ENCODE measurements at regions not wholly inside any gene's neighbourhood (a gene's known extent, or its start where the extent isn't known, plus 50 kb on each side); places are given as distances from the start of the nearest gene placed in this dataset.

GRCh38 chr3:152703245-152703890 is 131.6 kb upstream of the P2RY1 start:
- no peak overlapping the region for H3K4me2 ChIP-seq (ENCODE audit: low read length)
- no peak for ATAC-seq
- no peaks in the 10 kb centered on the region for H3K9me3 ChIP-seq (ENCODE audit: control insufficient read depth in 1 of 2, insufficient read depth in 1 of 2, low read depth in 1 of 2, low read length in 2 of 2)
- H3K4me1 ChIP-seq (ENCODE audit: control insufficient read depth in 1 of 2, insufficient read depth in 2 of 2, low read length in 2 of 2) = no peaks in the 10 kb centered on the region
- DNase-seq (ENCODE audit: low read depth, low spot score) = no peak
- no peaks in the 10 kb centered on the region for H3K9me2 ChIP-seq (ENCODE audit: insufficient read depth)
- H4K20me1 ChIP-seq (ENCODE audit: insufficient read depth) = no peaks in the 10 kb centered on the region
- no peak overlapping the region for H3K9ac ChIP-seq (ENCODE audit: low read length)
- H3K27me3 ChIP-seq (ENCODE audit: insufficient read depth, low read length) = no peaks in the 10 kb centered on the region
- H3K36me3 ChIP-seq (ENCODE audit: control insufficient read depth in 1 of 2, insufficient read depth in 2 of 2, low read length in 2 of 2) = no peaks in the 10 kb centered on the region
- ChIA-PET RAD21 (ENCODE audit: low non-redundant PET in 1 of 2, low total read pairs in 2 of 2, uncharacterized antibody in 2 of 2, unreplicated experiment in 2 of 2) (no interaction called here), CTCF (no interaction called here), POLR2A (no interaction called here)
- H3K4me3 ChIP-seq (replicated peaks in 1 of 2; ENCODE audit: low read depth in 1 of 2, low read length in 2 of 2) = no peak overlapping the region
- TF ChIP-seq ATF3 (IDR thresholded peaks at IDR 0.05) = no peak
- TF ChIP-seq JUND (IDR thresholded peaks at IDR 0.05) = no peak
- TF ChIP-seq CEBPB (IDR thresholded peaks at IDR 0.05; ENCODE audit: low read depth) = no peak
- no peak for TF ChIP-seq RAD21 (IDR thresholded peaks at IDR 0.05; ENCODE audit: low read depth)
- no peak for TF ChIP-seq POLR2AphosphoS5 (IDR thresholded peaks at IDR 0.05; ENCODE audit: low read depth, low read length)
- no peak overlapping the region for H2AFZ ChIP-seq (ENCODE audit: low read depth, low read length, poor library complexity, severe bottlenecking)
- no TSS peak for BruUV-seq (replicated peaks)
- no peaks in the 10 kb centered on the region for H3K79me2 ChIP-seq (ENCODE audit: insufficient read depth, low read length)
- H3K27ac ChIP-seq (ENCODE audit: low read depth, low read length) = no peak overlapping the region
- intact Hi-C loops (cut with micrococcal nuclease) = no loop called here

- Histone ChIP-seq H3K9ac (ENCODE audit: low read length) (no peak overlapping the region), H3K9me2 (ENCODE audit: insufficient read depth) (no peaks in the 10 kb centered on the region), H3K36me3 (ENCODE audit: control insufficient read depth in 1 of 2, insufficient read depth in 2 of 2, low read length in 2 of 2) (no peaks in the 10 kb centered on the region), H3K27me3 (ENCODE audit: insufficient read depth, low read length) (no peaks in the 10 kb centered on the region), H3K9me3 (ENCODE audit: control insufficient read depth in 1 of 2, insufficient read depth in 1 of 2, low read depth in 1 of 2, low read length in 2 of 2) (no peaks in the 10 kb centered on the region), H3K79me2 (ENCODE audit: insufficient read depth, low read length) (no peaks in the 10 kb centered on the region), H3K4me1 (ENCODE audit: control insufficient read depth in 1 of 2, insufficient read depth in 2 of 2, low read length in 2 of 2) (no peaks in the 10 kb centered on the region), H4K20me1 (ENCODE audit: insufficient read depth) (no peaks in the 10 kb centered on the region), H3K27ac (ENCODE audit: low read depth, low read length) (no peak overlapping the region), H3K4me2 (ENCODE audit: low read length) (no peak overlapping the region), H2AFZ (ENCODE audit: low read depth, low read length, poor library complexity, severe bottlenecking) (no peak overlapping the region), H3K4me3 (replicated peaks in 1 of 2; ENCODE audit: low read depth in 1 of 2, low read length in 2 of 2) (no peak overlapping the region)
- BruUV-seq (replicated peaks) = no TSS peak
- DNase-seq (ENCODE audit: low read depth, low spot score) (no peak), ATAC-seq (no peak)
- POLR2A ChIA-PET = no interaction called here
- CTCF ChIA-PET = no interaction called here
- RAD21 ChIA-PET (ENCODE audit: low non-redundant PET in 1 of 2, low total read pairs in 2 of 2, uncharacterized antibody in 2 of 2, unreplicated experiment in 2 of 2) = no interaction called here
- intact Hi-C loops (cut with micrococcal nuclease) = no loop called here
- no peak for TF ChIP-seq CBX3 (IDR thresholded peaks at IDR 0.05; ENCODE audit: low read depth)
- no peak for TF ChIP-seq RAD21 (IDR thresholded peaks at IDR 0.05; ENCODE audit: low read depth)
- no peak for TF ChIP-seq EZH2 (IDR thresholded peaks at IDR 0.05)
- no peak for TF ChIP-seq FOSL1 (IDR thresholded peaks at IDR 0.05; ENCODE audit: low read depth)
- TF ChIP-seq ZBTB33 (IDR thresholded peaks at IDR 0.05; ENCODE audit: extremely low read depth, insufficient replicate concordance, low read length) = no peak
- no peak for TF ChIP-seq ATF3 (IDR thresholded peaks at IDR 0.05)
- no peak for TF ChIP-seq ZNF274 (IDR thresholded peaks at IDR 0.05; ENCODE audit: low read depth, low read length)
- TF ChIP-seq SRF (IDR thresholded peaks at IDR 0.05; ENCODE audit: low read depth) = no peak
- TF ChIP-seq JUND (IDR thresholded peaks at IDR 0.05) = no peak
- TF ChIP-seq, protein P1, sequence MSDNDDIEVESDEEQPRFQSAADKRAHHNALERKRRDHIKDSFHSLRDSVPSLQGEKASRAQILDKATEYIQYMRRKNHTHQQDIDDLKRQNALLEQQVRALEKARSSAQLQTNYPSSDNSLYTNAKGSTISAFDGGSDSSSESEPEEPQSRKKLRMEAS (IDR thresholded peaks at IDR 0.05) = no peak
- TF ChIP-seq SIN3A (IDR thresholded peaks at IDR 0.05; ENCODE audit: low read depth) = no peak
- TF ChIP-seq CTCF (IDR thresholded peaks at IDR 0.05 in 2 of 3, conservative IDR thresholded peaks at IDR 0.05 in 1 of 3; ENCODE audit: borderline replicate concordance in 1 of 3, insufficient read depth in 1 of 3, low read depth in 2 of 3, low read length in 2 of 3) = no peak
- TF ChIP-seq POLR2AphosphoS5 (IDR thresholded peaks at IDR 0.05; ENCODE audit: low read depth, low read length) = no peak
- TF ChIP-seq EZH2phosphoT487 (IDR thresholded peaks at IDR 0.05; ENCODE audit: borderline replicate concordance) = no peak
These were observed 127.8 kb upstream of the P2RY1 start for GRCh38 chr3:152706991-152707713.
